Fibroblast of skin of right biceps (primary cell): ENCODE measurements at regions not wholly inside any gene's neighbourhood (a gene's known extent, or its start where the extent isn't known, plus 50 kb on each side); places are given as distances from the start of the nearest gene placed in this dataset.
A peak's percentile ranks its signal among the peaks of the same experiment; 100 is the strongest.

Source experiments
- DNase-seq: peaks from one replicate; pipeline ENCODE4 v3.0.0-alpha.2; 2013

DNA sequence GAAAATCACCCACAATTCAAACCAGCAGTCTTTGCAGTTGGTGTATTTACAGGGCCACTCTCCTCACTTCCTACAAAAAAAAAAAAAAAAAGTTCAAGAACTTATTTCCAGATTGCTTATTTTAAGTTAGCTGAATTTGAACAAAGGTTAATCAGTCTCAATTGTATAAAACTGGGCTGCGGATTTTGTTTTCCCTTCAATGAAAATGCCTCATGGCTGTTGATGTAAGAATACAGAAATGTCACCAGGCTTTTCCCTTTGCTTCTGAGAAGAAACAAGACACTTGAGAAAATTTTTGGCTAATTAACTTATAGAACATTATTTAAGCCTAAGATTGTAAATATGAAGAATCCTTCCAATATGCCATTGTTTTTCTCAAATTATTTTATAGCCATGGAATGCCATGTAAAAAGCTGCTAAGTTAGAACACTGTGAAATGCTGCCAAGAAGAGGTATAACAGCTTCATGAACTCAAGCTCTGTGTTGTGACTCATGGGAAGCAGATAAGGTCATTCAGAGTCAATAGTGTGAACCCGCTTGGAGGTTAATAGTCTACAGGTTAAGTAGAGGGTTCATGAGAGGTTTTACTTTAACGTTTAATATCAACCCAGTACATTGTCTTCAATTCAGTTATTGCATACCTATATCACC is 84.3 kb upstream of the ABI3BP start:
- peak; percentile 53 for DNase-seq

DNA sequence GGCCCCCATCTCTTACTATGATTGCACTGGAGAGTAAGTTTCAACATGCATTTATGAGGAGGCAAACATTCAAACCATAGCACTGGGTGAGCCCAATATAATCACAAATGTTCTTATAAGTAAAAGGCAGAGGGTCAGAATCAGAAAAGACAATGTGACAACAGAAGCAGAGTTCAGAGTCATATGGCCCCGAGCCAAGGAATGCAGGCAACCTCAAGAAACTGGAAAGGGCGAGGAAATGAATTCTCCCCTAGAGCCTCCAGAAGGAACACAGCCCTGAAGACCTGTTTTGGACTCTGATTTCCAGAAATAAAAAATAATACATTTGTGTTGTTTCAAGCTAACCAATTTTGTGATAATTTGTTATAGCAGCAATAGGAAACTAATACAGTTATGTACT is 81.3 kb upstream of the ABI3BP start:
- DNase-seq: peak; percentile 34

DNA sequence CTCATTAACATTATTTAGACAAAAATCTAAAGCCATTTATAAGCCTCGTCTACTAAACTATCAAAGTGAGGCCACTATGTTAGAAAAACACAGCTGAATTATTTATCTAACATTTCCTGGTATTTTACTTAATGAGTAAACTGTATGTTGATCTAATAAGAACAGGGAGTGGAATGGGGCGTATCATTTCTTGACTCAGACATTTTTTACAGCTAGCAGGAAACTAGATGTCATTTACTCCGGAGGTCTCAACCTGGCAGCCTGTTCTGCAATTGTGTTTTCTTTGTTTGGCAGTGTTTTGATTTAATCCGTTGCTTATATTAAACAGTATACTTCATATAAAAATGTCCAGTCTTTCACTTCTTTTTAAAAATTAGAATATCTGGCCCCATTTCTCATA is 79.1 kb upstream of the ABI3BP start:
- DNase-seq: peak; percentile 14

DNA sequence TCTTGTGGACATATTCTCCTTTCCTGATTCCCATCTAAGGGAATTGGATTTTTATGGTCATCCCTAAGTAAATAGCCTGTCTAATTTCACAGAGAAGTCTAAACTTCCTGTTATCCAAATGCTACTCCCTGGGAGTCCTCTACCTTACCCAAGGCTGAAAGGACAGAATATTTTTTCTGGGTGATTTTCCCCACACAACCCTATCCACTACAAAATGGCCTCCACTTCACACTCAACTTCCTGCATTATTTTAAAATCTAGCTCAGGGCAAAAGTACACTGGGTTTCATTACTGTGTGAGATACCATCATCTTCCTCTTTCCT is 77.5 kb upstream of the ABI3BP start:
- DNase-seq: no peak

GRCh38 chr3:101069901-101070798 is 76.9 kb upstream of the ABI3BP start:
- peak; percentile 15 for DNase-seq

DNA sequence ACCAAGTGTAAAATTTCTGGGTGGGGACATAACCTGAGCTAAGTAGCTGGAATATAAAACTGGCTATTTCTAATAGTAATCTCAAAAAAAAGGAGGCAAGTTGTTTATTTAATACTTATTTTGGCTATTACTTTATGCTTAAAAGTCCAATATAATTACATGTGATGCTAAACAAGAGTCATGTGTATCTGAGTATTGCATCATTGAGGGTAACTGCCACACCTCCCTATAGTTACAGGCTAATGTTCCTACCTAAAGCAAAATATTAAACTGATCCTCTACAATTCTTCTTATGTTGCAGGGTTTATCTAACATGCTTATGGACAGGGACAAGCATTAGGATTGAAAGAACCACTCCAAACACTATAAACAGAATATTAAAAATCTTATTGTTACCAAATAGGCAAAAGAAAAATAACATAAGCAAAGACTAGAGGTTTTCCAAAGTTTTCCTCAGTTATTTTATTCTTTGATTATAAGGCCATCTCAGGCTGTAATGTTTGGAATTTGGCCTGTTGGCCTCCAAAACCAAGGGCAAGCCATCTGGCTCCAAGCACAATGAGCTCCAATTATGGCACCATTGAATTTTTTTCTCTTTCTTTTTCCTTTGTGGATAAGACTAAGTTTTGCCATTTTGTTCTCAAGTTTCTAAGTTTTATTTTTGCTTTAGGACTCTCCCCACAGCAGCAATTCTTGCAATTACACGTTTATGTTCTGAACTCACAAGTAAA is 75.8 kb upstream of the ABI3BP start:
- no peak for DNase-seq

DNA sequence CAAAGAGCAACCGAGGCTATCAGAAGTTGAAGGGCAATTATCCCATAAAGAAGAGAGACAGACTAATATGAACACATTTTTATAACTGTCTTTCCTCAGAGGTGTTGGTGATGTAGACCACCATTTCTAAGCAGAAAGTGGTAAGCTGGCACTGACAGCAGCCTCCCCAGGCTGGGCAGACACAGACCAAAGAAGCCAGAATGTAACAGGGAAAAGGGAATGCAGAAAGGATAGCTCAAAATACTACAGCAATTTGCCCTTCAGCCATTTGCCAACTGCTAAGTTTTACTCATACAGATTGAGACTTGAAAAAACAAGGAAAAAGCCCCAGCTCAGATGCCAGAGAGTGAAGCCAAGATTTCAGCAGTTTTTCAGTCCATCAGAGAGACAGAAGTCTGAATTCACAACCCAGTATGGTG is 73.5 kb upstream of the ABI3BP start:
- peak; percentile 49 for DNase-seq

- peak; percentile 94 for DNase-seq
Measured at GRCh38 chr3:101065962-101066361, 72.7 kb upstream of the ABI3BP start.

DNA sequence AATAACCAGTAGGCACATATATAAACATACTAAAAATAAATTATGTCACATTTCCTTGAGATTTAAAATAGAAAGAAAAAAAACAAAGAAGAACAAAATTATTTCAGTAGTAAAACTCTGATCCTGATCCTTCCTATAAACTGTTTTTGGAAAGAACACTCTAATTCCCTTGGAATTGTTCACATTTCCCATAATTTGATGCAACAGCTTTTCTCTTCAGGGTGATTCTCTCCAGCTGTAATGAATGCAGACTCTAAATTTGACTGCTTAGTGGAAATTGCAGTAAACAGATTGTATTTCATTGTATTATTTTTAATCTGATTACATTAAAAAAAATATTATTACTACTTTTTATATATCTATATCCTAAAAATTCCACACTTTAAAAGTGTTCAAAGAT is 70.2 kb upstream of the ABI3BP start:
- DNase-seq: no peak

GRCh38 chr3:101061312-101061711 is 68.1 kb upstream of the ABI3BP start:
- no peak for DNase-seq

- DNase-seq: no peak
Measured at GRCh38 chr3:101050866-101051265, 57.6 kb upstream of the ABI3BP start.

DNA sequence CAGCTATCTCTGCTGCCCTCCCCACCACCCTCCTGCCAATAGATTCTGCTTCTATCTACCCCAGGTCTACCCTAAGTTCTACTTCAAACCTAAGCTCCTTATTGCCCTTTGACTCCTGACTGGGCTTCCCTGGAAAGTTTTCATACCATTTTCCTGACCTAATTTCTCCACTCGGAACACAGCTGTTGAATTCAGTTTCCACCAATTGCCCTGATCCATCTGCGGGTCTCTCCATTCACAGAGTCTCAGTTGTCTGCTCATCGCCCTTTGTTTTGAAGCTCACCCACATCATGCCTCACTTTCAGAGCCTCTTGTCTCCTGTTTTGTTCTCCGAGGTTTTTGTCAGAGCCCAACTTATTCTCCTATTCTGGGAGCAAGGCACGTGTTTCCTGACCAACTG is 56.8 kb upstream of the ABI3BP start:
- DNase-seq: no peak

DNA sequence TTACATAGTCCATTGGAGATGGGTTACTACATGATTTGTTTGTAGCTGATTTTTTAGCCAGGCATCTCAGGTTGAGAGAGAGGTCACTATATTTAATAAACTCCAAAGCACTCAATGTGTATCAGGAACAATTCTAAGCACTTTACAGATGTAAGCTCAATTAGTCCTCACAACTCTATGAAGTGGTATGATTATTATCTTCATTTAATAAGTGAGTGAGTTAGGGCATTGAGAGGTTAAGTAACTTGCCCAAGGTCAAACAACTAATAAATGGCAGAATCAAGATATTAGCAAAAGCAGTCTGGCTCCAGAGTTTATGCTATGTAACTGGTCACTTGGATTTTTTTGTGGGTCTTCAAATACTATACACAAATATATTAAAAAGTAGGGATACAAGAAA is 56.3 kb upstream of the ABI3BP start:
- DNase-seq: no peak

GRCh38 chr3:101043687-101044078 is 50.5 kb upstream of the ABI3BP start:
- DNase-seq: no peak

GRCh38 chr3:101042996-101043686 is 49.9 kb upstream of the ABI3BP start:
- peak; percentile 58 for DNase-seq
